Spleen (tissue), 7 donors: ENCODE measurements at regions not wholly inside any gene's neighbourhood (a gene's known extent, or its start where the extent isn't known, plus 50 kb on each side); places are given as distances from the start of the nearest gene placed in this dataset.

ENCODE experiments used
- POLR2A ChIP-seq, 3 donors: fragments of 450-650 bp; IDR thresholded peaks; one replicate each; pipeline ENCODE4 v1.5.1; 2017; ENCODE audit warnings: antibody characterized with exemption in 3 of 3, mild to moderate bottlenecking in 1 of 3
- POLR2AphosphoS5 ChIP-seq, 3 donors: sonication (generic); formaldehyde crosslinking; IDR thresholded peaks; one replicate each; pipeline ENCODE4 v1.5.1; 2017; ENCODE audit warnings: antibody characterized with exemption in 3 of 3
- TF ChIP-seq, protein P1 (sequence below), 11 experiments: fragments of 200-600 bp in 7 of 11; fragments of 450-650 bp in 4 of 11; sonication (generic) in 4 of 11; IDR thresholded peaks in 8 of 11; conservative IDR thresholded peaks in 3 of 11; 1 replicate in 7 of 11; 2 replicates in 4 of 11; pipeline versions ENCODE4 v1.4.0 to v1.8.0; 2016 to 2021; ENCODE audit warnings: antibody characterized with exemption in 11 of 11, inconsistent platforms in 4 of 11, mild to moderate bottlenecking in 1 of 11
- donor health status: DM: no; HTN: no; CAD: no; lungs with moderate emphysema.
- donor health status: DM: no; HTN: no; CAD: no.
- donor health status: DM: no; HTN: no; CAD: no.

DNA sequence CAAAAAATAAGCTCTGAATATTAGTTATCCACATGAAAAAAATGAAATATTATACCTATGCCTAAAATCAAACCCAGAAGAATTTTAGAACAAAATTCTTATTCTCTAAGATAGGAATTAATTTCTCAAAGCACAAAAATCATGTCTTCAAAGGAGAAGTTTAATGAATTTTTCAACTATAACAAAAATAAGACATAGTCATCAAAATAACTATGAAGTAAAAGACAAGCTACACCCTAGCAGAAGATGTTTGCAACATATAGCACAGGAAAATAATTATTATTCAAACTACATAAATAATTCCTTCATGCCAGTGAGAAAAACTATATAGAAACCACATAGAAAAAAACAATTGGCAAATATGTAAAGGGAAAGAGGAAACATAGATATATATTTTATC, 1203.6 kb upstream of the GJE1 start:
- TF ChIP-seq, protein P1, sequence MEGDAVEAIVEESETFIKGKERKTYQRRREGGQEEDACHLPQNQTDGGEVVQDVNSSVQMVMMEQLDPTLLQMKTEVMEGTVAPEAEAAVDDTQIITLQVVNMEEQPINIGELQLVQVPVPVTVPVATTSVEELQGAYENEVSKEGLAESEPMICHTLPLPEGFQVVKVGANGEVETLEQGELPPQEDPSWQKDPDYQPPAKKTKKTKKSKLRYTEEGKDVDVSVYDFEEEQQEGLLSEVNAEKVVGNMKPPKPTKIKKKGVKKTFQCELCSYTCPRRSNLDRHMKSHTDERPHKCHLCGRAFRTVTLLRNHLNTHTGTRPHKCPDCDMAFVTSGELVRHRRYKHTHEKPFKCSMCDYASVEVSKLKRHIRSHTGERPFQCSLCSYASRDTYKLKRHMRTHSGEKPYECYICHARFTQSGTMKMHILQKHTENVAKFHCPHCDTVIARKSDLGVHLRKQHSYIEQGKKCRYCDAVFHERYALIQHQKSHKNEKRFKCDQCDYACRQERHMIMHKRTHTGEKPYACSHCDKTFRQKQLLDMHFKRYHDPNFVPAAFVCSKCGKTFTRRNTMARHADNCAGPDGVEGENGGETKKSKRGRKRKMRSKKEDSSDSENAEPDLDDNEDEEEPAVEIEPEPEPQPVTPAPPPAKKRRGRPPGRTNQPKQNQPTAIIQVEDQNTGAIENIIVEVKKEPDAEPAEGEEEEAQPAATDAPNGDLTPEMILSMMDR (IDR thresholded peaks at IDR 0.05 in 8 of 11, conservative IDR thresholded peaks at IDR 0.05 in 3 of 11), result no peak
- TF ChIP-seq POLR2A (IDR thresholded peaks at IDR 0.05) (no peak), POLR2AphosphoS5 (IDR thresholded peaks at IDR 0.05) (no peak)
